ENCODE measurements at regions not wholly inside any gene's neighbourhood (a gene's known extent, or its start where the extent isn't known, plus 50 kb on each side); places are given as distances from the start of the nearest gene placed in this dataset.

- TF ChIP-seq CTCF (conservative IDR thresholded peaks at IDR 0.05; ENCODE audit: low read depth, low read length) (no peak), EZH2 (IDR thresholded peaks at IDR 0.05; ENCODE audit: low read length, unreplicated experiment) (no peak), EZH2phosphoT487 (IDR thresholded peaks at IDR 0.05; ENCODE audit: borderline replicate concordance, low read length) (no peak)
Measured at GRCh38 chr4:188680667-188681063, 541.4 kb downstream of the TRIML1 start.

Data from PC-3 (cell line).